Renal cortical epithelial cell (primary cell): ENCODE measurements at regions not wholly inside any gene's neighbourhood (a gene's known extent, or its start where the extent isn't known, plus 50 kb on each side); places are given as distances from the start of the nearest gene placed in this dataset.

Source experiments
- DNase-seq: peaks from one replicate; pipeline ENCODE4 v3.0.0-alpha.2; 2011; ENCODE audit warnings: low read depth

DNA sequence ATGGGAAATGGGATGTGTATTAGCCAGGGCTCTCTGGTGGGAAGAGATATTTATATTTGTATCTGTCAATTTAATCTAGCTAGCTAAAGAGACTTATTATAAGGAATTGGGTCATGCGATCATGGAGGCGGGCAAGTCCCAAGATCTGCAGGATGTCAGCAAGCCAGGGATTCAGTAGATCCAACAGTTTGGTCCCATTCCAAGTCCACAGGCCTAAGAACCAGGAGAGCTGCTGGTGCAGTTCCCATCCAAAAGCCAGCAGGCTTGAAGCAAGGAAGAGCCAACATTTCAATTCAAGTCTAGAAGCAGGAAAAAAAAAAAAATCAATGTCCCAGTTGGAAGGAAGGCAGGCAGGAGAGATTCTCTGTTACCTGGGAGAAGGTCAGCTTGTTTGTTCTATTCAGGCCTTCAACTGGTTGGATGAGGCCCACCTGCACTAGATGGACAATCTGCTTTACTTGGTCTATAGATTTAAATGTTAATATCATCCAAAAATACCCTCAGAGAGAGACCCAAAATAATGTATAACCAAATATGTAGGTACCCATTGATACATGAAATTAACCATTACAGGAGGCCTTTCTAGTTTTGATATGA lies 60.7 kb upstream of the BCAT1 start:
- no peak for DNase-seq

DNA sequence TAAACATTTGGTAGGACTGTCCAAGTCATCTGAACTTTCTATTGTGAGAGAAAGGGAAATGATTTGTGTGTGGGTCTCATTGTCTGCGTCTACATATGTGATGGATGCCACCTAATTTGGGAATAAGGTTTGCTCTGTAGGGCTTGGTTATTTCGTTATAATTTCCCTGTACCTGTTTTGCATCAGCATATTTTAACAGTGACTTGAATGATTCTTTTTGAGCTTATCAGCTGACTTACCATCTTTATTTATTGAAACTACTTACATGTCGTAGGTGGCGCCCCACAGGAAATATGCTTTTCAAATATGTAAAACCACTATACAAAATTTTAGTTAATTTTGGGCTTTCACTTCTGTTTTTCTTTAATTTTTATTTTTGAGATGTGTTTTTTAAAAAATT lies 56.5 kb upstream of the BCAT1 start:
- no peak for DNase-seq

DNA sequence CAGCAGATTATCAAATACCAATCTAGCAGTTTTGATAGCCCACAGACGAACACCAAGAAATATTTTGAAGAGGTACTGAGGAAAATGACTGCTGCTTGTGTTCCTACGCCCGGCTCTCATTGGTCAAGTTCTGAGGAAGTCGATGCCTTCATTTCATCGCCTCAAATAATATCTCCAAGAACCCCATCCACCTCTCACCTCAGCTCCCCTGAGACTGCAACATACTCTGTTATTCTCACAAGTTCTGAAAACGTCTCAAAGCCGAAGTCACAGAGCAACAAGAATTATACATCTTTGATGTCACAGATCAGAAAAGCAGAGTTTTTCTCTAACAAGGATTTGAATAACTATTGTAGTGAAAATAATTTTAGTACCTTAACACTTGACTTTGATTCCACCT lies 55.5 kb upstream of the BCAT1 start:
- no peak for DNase-seq

DNA sequence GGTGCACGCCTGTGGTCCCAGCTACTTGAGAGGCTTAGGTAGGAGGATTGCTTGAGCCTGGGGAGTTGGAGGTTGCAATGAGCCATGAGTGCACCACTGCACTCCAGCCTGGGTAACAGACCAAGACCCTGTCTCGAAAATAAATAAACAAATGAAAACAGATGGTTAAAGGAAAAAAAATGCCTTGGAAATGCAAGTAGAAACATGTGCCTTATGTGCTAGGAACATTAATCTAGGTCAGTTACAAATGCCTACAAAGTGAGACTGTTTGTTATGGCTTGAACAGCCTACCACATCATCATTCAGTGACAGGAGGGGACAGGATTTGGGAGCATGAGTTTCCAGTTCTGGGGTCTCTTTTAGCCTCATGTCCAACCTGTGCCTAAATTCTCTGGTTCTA lies 52.4 kb upstream of the BCAT1 start:
- DNase-seq: no peak
